Fibroblast of mammary gland (primary cell): ENCODE measurements at regions not wholly inside any gene's neighbourhood (a gene's known extent, or its start where the extent isn't known, plus 50 kb on each side); places are given as distances from the start of the nearest gene placed in this dataset.

Experiments used
- DNase-seq: peaks from one replicate; pipeline ENCODE4 v3.0.0-alpha.2; 2010; ENCODE audit warnings: low read depth
- H3K4me3 ChIP-seq: 2 replicates; pipeline ENCODE4 v1.5.1; 2011; ENCODE audit warnings: low read depth, mild to moderate bottlenecking, low read length, moderate library complexity; ENCODE audit not compliant: control insufficient read depth
- CTCF ChIP-seq: conservative IDR thresholded peaks from 2 replicates; pipeline ENCODE4 v1.5.1; 2011; ENCODE audit warnings: low read depth, low read length, inconsistent platforms; ENCODE audit not compliant: control insufficient read depth, insufficient read depth

GRCh38 chr6:139525415-139525814, 151.0 kb upstream of the CITED2 start:
- peak; percentile 28 for DNase-seq
- TF ChIP-seq CTCF = no peak
- no peak overlapping the region for H3K4me3 ChIP-seq

DNA sequence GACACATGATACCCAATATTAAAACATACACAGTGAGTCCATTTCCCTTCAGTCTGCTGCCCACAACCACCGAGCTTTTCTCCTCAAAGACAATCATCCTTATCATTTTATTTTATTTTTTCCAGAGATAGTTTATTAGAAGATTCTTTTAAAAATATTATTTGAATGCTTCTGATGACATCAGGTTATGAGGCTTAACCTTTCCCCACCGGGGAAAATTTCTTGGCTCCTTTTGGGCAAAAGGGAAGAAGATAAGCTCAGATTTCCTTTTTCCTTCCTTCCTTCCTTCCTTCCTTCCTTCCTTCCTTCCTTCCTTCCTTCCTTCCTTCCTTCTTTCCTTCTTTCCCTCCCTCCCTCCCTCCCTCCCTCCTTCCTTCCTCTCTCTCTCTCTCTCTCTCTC, 149.5 kb upstream of the CITED2 start:
- TF ChIP-seq CTCF = no peak
- no peak for DNase-seq
- no peak overlapping the region for H3K4me3 ChIP-seq

GRCh38 chr6:139522511-139523220, 148.2 kb upstream of the CITED2 start:
- no peak overlapping the region for H3K4me3 ChIP-seq
- TF ChIP-seq CTCF = no peak
- peak; percentile 71 for DNase-seq

DNA sequence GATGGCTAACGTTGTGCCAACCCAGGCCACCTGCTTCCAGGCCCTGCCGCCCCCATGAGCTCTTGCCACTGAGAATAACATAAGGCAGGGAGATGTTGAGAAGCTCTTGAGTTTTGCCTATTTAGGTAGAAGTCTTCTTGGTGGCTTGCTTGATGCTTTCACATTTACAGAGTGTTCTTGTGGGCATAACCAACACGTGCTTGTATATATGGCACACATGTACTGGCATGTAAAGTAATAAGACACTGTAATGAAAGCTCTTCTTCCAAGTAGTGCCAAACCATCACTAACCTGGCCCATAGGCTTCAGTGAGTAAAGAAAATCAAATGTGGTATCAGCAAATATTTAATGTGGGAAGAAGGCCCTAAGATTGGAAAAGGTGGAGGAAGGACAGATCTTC, 146.9 kb upstream of the CITED2 start:
- no peak for DNase-seq
- H3K4me3 ChIP-seq = no peak overlapping the region
- no peak for TF ChIP-seq CTCF

DNA sequence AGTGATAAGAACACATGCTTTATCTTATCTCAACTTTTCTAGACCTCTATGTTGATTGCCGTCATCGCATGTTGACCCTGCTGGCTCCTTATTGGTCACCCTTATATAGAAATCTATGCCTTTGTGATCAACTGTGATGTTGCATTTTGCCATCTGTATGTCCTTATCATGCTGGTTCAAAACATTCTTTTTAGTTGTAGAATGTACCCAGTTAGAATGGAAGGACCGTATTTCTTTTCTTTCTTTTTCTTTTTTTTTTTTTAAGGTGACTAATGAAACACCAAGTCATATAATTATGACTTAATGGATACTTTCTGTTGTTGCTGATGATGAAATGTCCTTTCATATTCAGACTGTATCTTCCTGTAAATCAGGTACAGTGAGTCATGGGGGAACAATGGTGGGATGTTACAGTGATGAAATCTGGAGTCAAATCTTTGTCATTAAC, 145.9 kb upstream of the CITED2 start:
- no peak for TF ChIP-seq CTCF
- no peak overlapping the region for H3K4me3 ChIP-seq
- peak; percentile 58 for DNase-seq

DNA sequence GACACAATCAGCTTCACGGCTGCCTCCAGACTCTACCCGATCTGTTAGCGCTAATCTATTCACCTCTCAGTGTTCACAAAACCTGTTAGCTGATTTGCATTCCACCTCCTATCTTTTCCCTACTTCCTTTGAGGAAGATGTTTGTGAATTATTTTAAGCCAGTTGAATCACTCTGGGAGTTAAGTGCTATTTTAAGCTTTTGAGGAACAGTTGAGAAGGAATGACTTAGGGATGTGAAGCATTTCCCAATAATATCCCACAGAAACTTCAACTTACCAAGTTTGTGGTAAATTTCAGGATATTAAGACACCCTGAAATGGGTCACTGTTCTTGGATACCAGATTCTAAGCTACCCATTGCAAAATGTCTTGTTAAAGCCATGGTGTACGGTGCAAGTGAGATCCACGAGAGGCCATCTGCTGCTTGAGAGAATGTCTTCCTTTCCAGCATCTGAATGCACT, 145.2 kb upstream of the CITED2 start:
- no peak for TF ChIP-seq CTCF
- peak; percentile 77 for DNase-seq
- no peak overlapping the region for H3K4me3 ChIP-seq
